ENCODE measurements at regions not wholly inside any gene's neighbourhood (a gene's known extent, or its start where the extent isn't known, plus 50 kb on each side); places are given as distances from the start of the nearest gene placed in this dataset.
A peak's percentile ranks its signal among the peaks of the same experiment; 100 is the strongest.
"Not testable (repeated sequence)": the region's sequence is repeated elsewhere in the genome, so short reads cannot be mapped to it uniquely, and the experiment has no call there.

GRCh38 chr10:36488579-36488978, 636.8 kb upstream of the ANKRD30A start:
- no peak overlapping the region for H3K4me3 ChIP-seq (ENCODE audit: low read depth, low read length)
- DNase-seq (ENCODE audit: low read depth) = no peak

GRCh38 chr10:36479073-36479472, 646.3 kb upstream of the ANKRD30A start:
- no peak overlapping the region for H3K4me3 ChIP-seq (ENCODE audit: low read depth, low read length)
- no peak for DNase-seq (ENCODE audit: low read depth)

DNA sequence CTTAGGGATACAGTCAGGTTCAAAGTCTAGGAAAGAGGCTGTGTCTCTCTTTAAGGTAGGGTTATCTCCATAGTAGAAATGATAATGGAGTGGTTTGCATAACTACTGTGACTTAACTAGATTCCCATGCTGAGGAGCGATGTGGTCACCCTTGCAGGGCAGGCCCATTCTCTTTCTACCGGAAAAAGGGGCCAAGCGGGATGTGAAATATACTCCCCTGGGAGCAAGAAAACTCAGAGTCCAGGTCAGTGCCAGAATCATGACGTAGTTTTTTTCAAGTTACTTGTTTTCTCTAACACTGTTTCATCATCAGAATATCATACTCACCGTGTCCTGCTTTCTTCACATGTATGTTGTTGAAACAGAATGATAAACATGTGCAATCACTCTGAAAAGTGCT, 649.0 kb upstream of the ANKRD30A start:
- DNase-seq (ENCODE audit: low read depth) = peak; percentile 60
- no peak overlapping the region for H3K4me3 ChIP-seq (ENCODE audit: low read depth, low read length)

DNA sequence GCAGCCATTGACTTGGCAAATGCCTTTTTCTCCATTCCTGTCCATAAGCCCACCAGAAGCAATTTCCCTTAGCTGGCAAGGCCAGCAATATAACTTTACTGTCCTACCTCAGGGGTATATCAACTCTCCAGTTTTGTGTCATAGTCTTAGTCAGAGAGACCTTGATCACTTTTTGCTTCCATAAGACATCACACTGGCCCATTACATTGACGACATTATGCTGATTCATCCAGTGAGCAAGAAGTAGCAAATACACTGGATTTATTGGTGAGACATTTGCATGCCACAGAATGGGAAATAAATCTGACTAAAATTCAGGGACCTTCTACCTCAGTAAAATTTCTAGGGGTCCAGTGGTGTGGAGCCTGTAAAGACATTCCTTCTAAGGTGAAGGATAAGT, 649.7 kb upstream of the ANKRD30A start:
- DNase-seq (ENCODE audit: low read depth) = no peak
- no peak overlapping the region for H3K4me3 ChIP-seq (ENCODE audit: low read depth, low read length)

- no peak for DNase-seq (ENCODE audit: low read depth)
- H3K4me3 ChIP-seq (ENCODE audit: low read depth, low read length) = no peak overlapping the region
These were observed 650.9 kb upstream of the ANKRD30A start for GRCh38 chr10:36474456-36474855.

DNA sequence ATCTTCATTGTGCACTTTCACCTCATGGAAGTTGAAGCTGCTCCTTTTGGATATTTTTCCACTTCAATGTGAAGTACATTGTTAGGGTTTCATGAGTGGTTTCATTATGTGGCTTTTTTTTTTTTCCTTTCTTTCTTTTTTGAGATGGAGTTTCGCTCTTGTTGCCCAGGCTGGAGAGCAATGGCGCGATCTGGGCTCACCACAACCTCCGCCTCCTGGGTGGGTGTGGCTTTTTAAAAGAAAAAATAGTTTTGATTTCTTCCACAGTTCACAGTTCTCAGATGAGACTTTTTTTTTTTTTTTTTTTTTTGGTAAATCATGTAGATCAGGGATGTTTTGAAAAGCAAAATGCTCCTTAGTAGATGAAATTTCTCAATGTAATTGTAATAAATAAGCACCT, 652.3 kb upstream of the ANKRD30A start:
- no peak overlapping the region for H3K4me3 ChIP-seq (ENCODE audit: low read depth, low read length)
- no peak for DNase-seq (ENCODE audit: low read depth)

DNA sequence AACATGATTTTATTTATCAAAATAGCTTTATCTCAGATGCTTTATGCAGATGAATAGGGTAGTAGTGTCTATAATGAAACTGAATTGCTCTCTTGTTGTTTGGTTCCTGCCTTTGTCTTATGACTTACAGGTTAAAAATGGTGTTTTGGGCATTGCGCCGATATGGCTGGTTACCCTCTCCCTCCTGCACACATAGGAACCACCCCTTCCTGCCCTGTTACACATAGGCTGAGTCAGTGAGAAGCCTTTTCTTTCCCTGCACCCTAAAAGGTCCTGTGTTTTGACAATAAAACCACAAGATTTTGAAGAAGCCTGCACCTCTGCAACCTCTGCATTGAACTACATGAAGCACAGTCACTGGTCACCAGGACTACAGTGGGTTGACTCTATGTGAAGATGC, 655.8 kb upstream of the ANKRD30A start:
- no peak for DNase-seq (ENCODE audit: low read depth)
- no peak overlapping the region for H3K4me3 ChIP-seq (ENCODE audit: low read depth, low read length)

DNA sequence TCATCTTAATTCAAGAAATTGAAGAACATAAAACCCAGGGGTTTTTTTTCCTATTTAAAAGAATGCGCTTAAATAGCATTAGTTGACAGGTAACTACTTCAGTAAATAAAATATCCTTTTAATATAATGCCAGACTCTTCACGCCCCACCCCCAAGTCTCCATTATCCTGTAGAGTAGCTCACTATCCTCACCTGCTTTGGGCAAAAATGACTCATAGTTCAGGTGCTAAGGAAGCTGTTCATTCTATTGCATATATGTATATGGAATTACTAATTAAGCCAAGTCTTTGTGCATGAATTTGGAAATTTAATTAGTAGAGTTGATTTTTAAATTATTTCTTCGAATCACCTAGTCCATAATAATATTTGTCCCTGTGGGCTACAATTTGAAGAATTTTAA, 656.8 kb upstream of the ANKRD30A start:
- H3K4me3 ChIP-seq (ENCODE audit: low read depth, low read length) = no peak overlapping the region
- no peak for DNase-seq (ENCODE audit: low read depth)

- no peak overlapping the region for H3K4me3 ChIP-seq (ENCODE audit: low read depth, low read length)
- DNase-seq (ENCODE audit: low read depth) = no peak
These were observed 659.6 kb upstream of the ANKRD30A start for GRCh38 chr10:36465604-36466379.

- DNase-seq (ENCODE audit: low read depth) = no peak
- no peak overlapping the region for H3K4me3 ChIP-seq (ENCODE audit: low read depth, low read length)
These were observed 661.1 kb upstream of the ANKRD30A start for GRCh38 chr10:36464291-36464690.

GRCh38 chr10:36463390-36463789, 662.0 kb upstream of the ANKRD30A start:
- no peak overlapping the region for H3K4me3 ChIP-seq (ENCODE audit: low read depth, low read length)
- DNase-seq (ENCODE audit: low read depth) = no peak

GRCh38 chr10:36462194-36462593, 663.2 kb upstream of the ANKRD30A start:
- H3K4me3 ChIP-seq (ENCODE audit: low read depth, low read length) = no peak overlapping the region

GRCh38 chr10:36458437-36458836, 667.0 kb upstream of the ANKRD30A start:
- not testable (repeated sequence) for DNase-seq (ENCODE audit: low read depth); H3K4me3 ChIP-seq (ENCODE audit: low read depth, low read length)

More at GRCh38 chr10:36462194-36462593, 663.2 kb upstream of the ANKRD30A start:
- peak; percentile 44 for DNase-seq (ENCODE audit: low read depth)

GRCh38 chr10:36457751-36458150, 667.6 kb upstream of the ANKRD30A start:
- DNase-seq (ENCODE audit: low read depth) = no peak
- H3K4me3 ChIP-seq (ENCODE audit: low read depth, low read length) = no peak overlapping the region

DNA sequence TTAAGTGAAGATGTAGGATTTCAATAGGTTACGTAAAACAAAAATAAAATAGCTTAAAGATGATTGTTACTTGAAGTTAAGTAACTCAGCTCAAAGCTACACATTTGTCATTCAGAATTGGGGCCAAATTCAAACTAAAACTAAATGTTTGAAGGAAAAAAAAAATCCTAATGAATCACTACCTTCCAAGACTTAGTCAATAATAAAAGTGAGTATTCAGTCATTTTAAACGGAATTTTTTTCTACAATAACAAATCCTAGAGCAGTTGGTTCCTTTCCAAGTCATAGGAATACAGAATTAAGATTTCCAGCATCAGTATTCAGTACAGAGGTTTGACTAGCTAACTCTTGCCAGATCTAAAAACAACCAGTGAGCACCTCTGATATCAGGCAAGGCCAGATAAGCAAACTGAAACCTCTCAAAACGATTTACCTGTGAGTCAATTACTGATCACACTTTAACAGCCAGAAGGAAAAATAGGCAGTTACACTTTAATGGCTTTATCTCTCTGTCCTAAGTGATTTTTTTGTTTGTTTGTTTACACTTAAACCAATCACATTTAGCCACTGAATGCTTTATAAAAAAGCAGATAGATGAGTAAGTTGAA, 669.8 kb upstream of the ANKRD30A start:
- H3K4me3 ChIP-seq (ENCODE audit: low read depth, low read length) = no peak overlapping the region
- no peak for DNase-seq (ENCODE audit: low read depth)

DNA sequence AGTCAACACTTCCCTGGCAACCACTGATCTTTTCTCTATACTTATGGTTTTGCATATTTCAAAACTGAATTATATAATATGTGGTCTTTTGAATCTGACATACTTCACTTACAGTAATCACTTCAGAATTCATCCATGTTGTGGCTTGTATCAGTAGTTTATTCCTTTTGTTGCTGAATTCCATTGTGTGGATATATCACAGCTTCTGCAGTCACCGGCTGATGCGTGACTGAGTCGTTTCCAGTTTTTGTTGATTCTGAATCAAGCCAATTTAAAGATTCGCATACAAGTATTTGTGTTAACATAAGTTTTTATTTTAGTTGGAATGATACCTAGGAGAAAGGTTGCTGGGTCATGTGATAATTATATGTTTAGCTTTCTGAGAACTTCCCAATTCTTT, 672.5 kb upstream of the ANKRD30A start:
- H3K4me3 ChIP-seq (ENCODE audit: low read depth, low read length) = no peak overlapping the region
- no peak for DNase-seq (ENCODE audit: low read depth)

DNA sequence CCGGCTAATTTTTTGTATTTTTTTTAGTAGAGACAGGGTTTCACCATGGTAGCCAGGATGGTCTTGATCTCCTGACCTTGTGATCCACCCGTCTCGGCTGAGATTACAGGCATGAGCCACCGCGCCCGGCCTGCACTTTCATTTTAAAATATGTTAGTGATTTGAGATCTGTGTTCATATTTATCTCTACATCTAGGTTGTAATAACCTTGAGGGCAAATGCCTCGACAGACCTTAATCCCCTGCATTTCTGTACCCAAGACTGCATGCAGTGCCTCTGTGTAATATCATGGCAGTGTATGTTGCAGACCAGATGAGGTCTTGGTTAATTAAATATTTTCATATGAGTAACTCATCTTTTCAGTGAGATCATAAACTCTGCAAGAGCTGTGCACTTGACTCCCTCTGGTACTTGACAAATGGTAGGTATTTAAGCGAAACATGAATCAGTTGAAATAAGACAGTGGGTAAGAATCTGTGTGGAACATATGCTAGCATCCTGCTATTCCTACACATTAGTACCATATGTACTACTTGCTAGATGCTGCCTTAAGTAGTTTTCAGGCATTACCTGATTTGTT, 673.9 kb upstream of the ANKRD30A start:
- no peak overlapping the region for H3K4me3 ChIP-seq (ENCODE audit: low read depth, low read length)
- no peak for DNase-seq (ENCODE audit: low read depth)

- no peak overlapping the region for H3K4me3 ChIP-seq (ENCODE audit: low read depth, low read length)
- no peak for DNase-seq (ENCODE audit: low read depth)
These were observed 675.0 kb upstream of the ANKRD30A start for GRCh38 chr10:36450380-36450779.

DNA sequence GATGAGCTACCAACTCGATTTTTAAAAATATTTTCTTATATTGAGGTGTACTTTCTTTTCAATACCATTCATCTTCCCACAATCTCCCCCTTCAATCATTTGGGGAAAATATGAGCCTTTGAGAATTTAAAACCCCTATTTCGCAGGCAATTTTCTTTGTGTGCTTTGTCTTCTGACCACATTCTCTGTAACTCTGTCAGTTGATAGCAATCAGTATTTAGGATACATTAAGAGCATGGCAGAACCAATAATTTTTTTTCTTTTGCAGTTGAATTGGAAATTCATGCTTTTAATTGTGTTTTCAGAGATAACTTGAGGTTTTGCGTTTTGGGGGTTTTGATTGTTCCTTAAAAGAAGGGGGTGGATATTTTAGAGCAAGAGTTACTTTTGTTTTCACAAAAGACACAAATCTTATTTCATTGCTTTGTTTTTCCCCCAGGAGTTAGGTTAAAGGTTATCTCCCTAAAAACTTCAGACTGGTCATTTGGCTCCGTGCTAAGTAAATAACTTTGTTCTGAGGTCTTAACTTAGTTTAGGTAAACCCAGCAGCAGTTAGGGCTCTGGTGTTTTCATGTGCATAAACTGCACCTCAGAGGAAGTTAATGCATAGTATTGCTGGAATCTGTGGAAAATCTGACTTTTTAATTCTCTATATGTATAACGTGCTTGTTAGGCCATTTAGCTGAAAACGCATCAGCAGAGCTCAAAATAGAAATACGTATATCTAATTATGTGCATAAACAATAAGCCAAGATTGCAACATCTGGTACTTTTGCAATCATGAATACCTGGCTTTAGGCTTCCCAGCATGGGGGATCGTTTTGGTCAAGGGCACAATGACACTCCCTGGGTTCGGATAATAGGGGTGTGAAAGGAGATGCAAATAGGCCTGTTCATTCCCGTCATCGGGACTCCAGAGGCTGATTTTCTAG, 676.4 kb upstream of the ANKRD30A start:
- no peak for DNase-seq (ENCODE audit: low read depth)

DNA sequence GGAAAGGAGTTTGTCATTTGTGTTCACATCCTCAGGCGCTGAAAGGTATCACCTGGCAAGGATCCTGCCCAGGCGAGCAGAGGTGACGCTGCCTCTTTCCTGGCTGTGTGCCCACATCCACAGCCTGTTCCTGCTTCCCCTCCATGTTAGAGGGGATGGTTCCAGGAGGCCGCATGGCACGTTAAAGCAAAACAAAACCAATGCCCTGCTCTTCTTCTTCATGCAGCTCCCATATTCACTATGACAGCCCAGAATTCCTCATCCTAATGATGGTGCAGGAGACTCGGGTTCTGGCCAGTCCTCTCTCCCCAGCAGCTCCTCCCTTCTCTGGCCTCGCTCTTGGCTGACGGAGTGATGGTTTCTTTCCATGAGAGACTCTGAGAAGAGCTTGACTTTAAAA, 678.5 kb upstream of the ANKRD30A start:
- no peak overlapping the region for H3K4me3 ChIP-seq (ENCODE audit: low read depth, low read length)
- DNase-seq (ENCODE audit: low read depth) = no peak

More for the DNA sequence above, 676.4 kb upstream of the ANKRD30A start:
- no peak overlapping the region for H3K4me3 ChIP-seq (ENCODE audit: low read depth, low read length)

Measured in skeletal muscle cell (primary cell).